ENCODE measurements at regions not wholly inside any gene's neighbourhood (a gene's known extent, or its start where the extent isn't known, plus 50 kb on each side); places are given as distances from the start of the nearest gene placed in this dataset.
A peak's percentile ranks its signal among the peaks of the same experiment; 100 is the strongest.

DNA sequence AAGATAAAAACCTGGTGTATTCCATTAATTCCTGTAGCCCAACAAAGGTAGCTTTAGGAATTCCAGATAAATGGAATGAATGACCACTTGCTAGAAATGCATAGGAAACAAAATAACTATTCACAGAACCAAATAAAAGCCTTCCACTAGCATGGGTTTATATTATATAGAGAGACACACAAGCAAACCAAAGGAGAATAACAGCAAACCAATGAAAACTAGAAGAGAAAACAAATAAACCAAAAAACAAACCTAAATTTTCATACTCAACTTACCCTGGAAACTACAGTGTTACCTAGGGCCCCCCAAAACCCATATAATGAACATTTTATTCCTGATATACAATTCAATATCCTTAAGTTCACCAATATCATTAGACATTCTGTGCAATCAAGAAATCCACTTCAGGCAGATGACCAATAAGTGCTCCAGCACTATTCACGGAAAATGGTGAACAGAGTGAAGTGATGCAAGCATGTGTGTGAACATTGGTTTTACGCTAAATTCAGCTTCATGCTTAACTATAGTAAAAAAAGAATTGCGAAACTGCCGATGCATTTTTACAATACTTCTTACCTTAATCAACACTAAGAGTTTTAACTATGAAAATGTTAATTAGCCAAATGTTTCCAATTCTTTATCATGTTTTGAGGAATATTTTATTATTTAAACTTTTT lies 1108.4 kb upstream of the TMEM132C start:
- no peaks in the 10 kb centered on the region for H3K36me3 ChIP-seq (ENCODE audit: control insufficient read depth, insufficient read depth, low read length)
- TF ChIP-seq, protein P1, sequence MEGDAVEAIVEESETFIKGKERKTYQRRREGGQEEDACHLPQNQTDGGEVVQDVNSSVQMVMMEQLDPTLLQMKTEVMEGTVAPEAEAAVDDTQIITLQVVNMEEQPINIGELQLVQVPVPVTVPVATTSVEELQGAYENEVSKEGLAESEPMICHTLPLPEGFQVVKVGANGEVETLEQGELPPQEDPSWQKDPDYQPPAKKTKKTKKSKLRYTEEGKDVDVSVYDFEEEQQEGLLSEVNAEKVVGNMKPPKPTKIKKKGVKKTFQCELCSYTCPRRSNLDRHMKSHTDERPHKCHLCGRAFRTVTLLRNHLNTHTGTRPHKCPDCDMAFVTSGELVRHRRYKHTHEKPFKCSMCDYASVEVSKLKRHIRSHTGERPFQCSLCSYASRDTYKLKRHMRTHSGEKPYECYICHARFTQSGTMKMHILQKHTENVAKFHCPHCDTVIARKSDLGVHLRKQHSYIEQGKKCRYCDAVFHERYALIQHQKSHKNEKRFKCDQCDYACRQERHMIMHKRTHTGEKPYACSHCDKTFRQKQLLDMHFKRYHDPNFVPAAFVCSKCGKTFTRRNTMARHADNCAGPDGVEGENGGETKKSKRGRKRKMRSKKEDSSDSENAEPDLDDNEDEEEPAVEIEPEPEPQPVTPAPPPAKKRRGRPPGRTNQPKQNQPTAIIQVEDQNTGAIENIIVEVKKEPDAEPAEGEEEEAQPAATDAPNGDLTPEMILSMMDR (IDR thresholded peaks at IDR 0.05; ENCODE audit: insufficient read depth, low read length, poor library complexity, severe bottlenecking), result no peak

DNA sequence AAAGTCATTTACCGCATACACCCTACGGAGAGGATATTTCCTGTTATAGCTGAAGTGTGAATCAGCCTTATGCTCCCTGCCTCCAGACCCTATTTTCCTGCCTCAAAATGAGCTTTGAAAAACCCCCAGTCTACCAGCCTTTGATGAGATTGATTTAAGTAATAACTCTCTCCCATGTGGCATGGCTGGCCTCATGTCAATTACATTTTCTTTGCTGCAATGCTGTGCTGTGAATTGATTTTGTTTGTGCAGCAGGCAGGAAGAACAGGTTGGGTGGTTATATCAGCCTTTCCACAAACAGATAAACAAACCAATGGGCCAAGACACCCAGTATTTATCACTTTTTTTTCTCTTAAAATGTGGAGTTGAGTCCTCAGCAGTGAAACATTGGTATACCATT lies 1105.5 kb upstream of the TMEM132C start:
- Histone ChIP-seq H3K36me3 (ENCODE audit: control insufficient read depth, insufficient read depth, low read length) (no peaks in the 10 kb centered on the region), H3K4me3 (replicated peaks; ENCODE audit: low read depth, low read length) (no peak overlapping the region), H3K27me3 (replicated peaks; ENCODE audit: control insufficient read depth, insufficient read depth, low read length) (no peaks in the 10 kb centered on the region)
- no peak for DNase-seq (ENCODE audit: extremely low read depth, insufficient read length)
- TF ChIP-seq, protein P1 (IDR thresholded peaks at IDR 0.05; ENCODE audit: insufficient read depth, low read length, poor library complexity, severe bottlenecking), result no peak

More for the DNA sequence above, 1108.4 kb upstream of the TMEM132C start:
- Histone ChIP-seq H3K27me3 (replicated peaks; ENCODE audit: control insufficient read depth, insufficient read depth, low read length) (no peaks in the 10 kb centered on the region), H3K4me3 (replicated peaks; ENCODE audit: low read depth, low read length) (no peak overlapping the region)
- DNase-seq (ENCODE audit: extremely low read depth, insufficient read length), result no peak

DNA sequence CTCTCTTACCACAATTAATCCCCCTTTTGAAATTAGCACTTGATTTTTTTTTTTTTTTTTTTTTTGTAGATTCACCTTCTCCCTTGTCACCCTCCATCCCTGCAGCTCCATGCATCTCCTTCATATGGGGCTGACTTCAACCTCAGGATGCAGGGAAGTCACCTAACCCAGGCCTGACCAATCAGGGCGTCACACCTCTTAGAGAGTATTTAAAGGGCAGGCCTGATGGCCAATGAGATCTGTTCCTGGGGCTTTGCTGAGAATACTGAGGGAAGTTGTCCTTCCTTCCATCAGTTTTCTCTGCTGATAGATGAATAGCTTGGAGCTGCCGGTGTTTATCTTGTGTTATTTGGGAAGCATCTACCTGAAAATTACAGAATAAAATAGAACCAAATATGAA lies 1104.7 kb upstream of the TMEM132C start:
- H3K36me3 ChIP-seq (ENCODE audit: control insufficient read depth, insufficient read depth, low read length), result no peaks in the 10 kb centered on the region
- no peak for DNase-seq (ENCODE audit: extremely low read depth, insufficient read length)

DNA sequence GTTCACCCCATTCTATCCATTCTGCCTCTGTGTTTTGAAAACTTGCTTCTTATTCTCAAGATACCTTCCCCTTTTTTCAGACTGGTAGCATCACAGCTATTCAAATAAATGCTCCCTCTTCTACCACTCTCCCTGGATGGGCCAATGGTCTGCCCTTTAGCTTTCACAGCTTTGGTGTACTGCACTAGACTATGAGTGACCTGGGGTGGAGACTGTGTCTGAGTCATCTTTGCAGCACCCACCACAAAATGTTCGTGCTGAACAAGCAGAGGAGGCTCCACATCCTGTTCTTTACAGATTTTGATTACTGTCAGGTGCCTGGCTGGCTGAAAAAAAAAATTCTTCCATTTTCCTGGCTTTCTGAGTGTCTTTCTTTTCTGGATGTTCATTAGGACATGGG lies 1104.1 kb upstream of the TMEM132C start:
- Histone ChIP-seq H3K27me3 (replicated peaks; ENCODE audit: control insufficient read depth, insufficient read depth, low read length) (no peaks in the 10 kb centered on the region), H3K4me3 (replicated peaks; ENCODE audit: low read depth, low read length) (no peak overlapping the region), H3K36me3 (ENCODE audit: control insufficient read depth, insufficient read depth, low read length) (no peaks in the 10 kb centered on the region)
- DNase-seq (ENCODE audit: extremely low read depth, insufficient read length), result no peak
- TF ChIP-seq, protein P1 (IDR thresholded peaks at IDR 0.05; ENCODE audit: insufficient read depth, low read length, poor library complexity, severe bottlenecking), result no peak

More for the DNA sequence above, 1104.7 kb upstream of the TMEM132C start:
- TF ChIP-seq, protein P1 (IDR thresholded peaks at IDR 0.05; ENCODE audit: insufficient read depth, low read length, poor library complexity, severe bottlenecking), result no peak
- no peaks in the 10 kb centered on the region for H3K27me3 ChIP-seq (replicated peaks; ENCODE audit: control insufficient read depth, insufficient read depth, low read length)
- no peak overlapping the region for H3K4me3 ChIP-seq (replicated peaks; ENCODE audit: low read depth, low read length)

DNA sequence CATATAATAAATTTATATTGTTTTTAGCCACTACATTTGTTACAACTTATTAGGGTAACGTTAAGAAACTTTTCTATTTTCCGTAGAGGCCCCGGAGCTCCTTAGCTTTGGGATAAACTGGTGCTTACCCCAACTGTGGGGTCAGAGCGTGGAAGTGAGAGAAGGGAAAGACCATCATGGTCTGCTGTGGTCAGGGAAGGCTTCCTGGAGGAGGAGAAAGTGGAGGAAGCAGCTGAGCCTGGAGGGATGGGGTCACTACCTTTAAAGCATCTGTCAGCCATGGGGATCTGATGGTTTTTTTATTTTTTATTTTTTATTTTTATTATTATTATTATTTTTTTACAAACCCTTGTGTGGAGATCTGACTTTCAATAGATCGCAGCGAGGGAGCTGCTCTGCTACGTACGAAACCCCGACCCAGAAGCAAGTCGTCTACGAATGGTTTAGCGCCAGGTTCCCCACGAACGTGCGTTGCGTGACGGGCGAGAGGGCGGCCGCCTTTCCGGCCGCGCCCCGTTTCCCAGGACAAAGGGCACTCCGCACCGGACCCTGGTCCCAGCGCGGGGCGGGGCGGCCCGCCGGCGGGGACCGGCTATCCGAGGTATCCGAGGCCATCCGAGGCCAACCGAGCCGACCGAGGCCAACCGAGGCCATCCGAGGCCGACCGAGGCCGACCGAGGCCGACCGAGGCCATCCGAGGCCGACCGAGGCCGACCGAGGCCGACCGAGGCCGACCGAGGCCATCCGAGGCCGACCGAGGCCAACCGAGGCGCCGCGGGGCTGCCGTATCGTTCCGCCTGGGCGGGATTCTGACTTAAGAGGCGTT lies 1101.2 kb upstream of the TMEM132C start:
- peak overlapping the region; percentile 33 for H3K4me3 ChIP-seq (replicated peaks; ENCODE audit: low read depth, low read length)
- TF ChIP-seq, protein P1 (IDR thresholded peaks at IDR 0.05; ENCODE audit: insufficient read depth, low read length, poor library complexity, severe bottlenecking), result no peak
- no peaks in the 10 kb centered on the region for H3K27me3 ChIP-seq (replicated peaks; ENCODE audit: control insufficient read depth, insufficient read depth, low read length)
- no peaks in the 10 kb centered on the region for H3K36me3 ChIP-seq (ENCODE audit: control insufficient read depth, insufficient read depth, low read length)
- peak; percentile 62 for DNase-seq (ENCODE audit: extremely low read depth, insufficient read length)

Data from GM06990 (cell line).